GM12865 (cell line): ENCODE measurements at regions not wholly inside any gene's neighbourhood (a gene's known extent, or its start where the extent isn't known, plus 50 kb on each side); places are given as distances from the start of the nearest gene placed in this dataset.

Experiments
- DNase-seq: peaks from one replicate; pipeline ENCODE4 v3.0.0; 2010; ENCODE audit warnings: low read depth
- H3K4me3 ChIP-seq: 2 replicates; pipeline ENCODE4 v1.5.1; 2011; ENCODE audit warnings: mild to moderate bottlenecking, low read depth, low read length, control low read depth
- TF ChIP-seq, protein P1 (sequence below): IDR thresholded peaks from 2 replicates; pipeline ENCODE4 v1.5.1; 2011; ENCODE audit warnings: low read length, control low read depth, low read depth, inconsistent platforms; ENCODE audit not compliant: insufficient read depth; ENCODE audit errors: missing control alignments

DNA sequence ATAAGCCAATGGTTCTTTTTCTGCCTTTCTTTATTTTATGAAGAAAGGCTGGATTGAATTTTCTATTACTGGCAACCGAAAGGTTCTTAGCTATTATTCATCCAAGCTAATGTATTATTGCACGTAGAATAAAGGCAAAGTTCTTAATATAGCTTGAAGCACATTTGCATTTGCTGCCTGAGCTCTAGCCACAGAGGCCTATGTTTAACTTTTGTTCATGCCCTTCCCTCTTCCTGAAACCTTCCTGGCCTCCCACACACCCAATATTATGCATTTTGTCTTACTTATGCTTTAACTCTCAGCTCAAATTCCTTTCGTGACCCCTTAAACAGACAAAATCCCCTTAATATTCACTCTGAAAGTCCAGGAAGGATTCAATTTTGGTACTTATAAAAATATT is 71.0 kb upstream of the ZNF280D start:
- H3K4me3 ChIP-seq: peak overlapping the region; percentile 23
- peak; percentile 41 for DNase-seq
- TF ChIP-seq, protein P1, sequence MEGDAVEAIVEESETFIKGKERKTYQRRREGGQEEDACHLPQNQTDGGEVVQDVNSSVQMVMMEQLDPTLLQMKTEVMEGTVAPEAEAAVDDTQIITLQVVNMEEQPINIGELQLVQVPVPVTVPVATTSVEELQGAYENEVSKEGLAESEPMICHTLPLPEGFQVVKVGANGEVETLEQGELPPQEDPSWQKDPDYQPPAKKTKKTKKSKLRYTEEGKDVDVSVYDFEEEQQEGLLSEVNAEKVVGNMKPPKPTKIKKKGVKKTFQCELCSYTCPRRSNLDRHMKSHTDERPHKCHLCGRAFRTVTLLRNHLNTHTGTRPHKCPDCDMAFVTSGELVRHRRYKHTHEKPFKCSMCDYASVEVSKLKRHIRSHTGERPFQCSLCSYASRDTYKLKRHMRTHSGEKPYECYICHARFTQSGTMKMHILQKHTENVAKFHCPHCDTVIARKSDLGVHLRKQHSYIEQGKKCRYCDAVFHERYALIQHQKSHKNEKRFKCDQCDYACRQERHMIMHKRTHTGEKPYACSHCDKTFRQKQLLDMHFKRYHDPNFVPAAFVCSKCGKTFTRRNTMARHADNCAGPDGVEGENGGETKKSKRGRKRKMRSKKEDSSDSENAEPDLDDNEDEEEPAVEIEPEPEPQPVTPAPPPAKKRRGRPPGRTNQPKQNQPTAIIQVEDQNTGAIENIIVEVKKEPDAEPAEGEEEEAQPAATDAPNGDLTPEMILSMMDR: no peak

DNA sequence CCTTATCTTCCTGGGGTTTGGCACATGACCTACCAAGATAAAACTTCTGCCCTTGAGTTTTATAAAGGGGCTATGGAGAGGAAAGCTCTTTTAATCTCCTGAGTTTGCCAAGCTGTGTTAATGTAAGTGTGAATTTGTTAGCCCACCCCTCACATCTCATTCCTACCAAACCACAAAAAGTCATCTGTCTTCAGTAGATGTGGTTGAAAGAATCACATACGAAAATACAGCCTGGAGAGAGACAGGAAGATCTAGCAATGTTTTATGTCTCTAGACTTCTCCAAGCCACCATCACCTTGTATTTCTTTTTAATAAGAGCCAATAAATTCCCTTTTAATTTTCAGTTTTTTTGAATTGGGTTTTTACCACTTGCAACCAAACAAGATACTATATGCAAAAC is 68.9 kb upstream of the ZNF280D start:
- DNase-seq: no peak
- no peak overlapping the region for H3K4me3 ChIP-seq
- TF ChIP-seq, protein P1: no peak

DNA sequence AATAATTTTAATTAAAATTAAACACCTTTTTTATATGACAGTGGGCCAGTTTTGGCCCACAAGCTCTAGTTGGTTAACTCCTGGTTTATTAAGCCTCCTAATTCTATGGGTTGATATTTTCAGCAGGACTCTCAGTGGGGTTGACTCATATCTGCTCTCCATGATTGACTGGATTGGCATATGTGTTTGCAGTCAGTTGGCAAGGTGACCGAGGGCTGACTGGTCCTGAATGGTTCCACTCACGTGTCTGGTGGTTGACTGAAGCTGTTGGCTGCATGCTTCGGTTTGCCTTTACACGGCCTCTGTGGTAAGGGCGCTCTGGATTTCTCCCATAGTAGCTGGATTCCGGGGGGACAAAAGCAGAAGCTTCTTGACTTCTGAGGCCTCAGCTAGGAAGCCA is 65.3 kb upstream of the ZNF280D start:
- no peak overlapping the region for H3K4me3 ChIP-seq
- TF ChIP-seq, protein P1: no peak
- peak; percentile 87 for DNase-seq

DNA sequence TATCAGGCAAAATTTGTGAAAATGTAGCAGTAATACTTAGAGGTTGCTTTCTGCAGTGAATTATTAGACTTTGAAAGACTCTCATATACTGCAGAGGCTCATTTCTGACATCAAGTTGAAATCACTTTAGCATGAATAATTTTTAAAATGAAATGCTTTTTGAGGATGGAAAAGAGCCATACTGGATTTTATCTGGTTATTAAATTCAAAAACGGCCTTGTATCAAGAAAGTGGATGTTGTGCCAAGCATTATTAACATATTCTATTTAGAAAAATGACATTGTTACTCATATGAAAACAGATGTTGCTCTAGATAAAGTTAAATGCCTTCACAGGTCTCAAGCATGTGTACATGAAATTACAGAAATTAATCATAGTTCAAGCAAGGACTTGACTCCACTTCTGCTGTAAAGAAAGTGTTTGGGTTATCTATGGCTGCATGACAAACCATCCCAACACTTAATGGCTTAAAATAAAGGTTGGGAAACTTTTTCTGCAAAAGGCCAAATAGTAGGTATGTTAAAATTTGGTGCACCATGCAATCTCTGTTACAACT is 64.5 kb upstream of the ZNF280D start:
- no peak for DNase-seq
- TF ChIP-seq, protein P1: no peak
- no peak overlapping the region for H3K4me3 ChIP-seq

DNA sequence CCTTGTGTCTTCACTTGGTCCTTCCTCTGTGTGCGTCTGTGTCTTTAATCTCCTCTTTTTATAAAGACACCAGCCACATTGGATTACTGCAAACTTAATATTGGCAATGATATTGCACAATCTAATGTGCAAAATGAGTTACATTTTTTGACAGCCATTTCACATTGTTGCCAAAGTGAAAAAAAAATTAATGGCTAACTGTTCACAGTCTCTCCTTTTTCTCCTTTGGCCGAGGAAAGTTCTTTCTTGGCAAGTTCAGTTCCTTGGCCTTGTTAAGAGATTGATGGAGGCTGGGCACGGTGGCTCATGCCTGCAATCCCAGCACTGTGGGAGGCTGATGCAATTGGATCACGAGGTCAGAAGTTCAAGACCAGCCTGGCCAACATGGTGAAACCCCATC is 62.2 kb upstream of the ZNF280D start:
- TF ChIP-seq, protein P1: no peak
- no peak for DNase-seq
- H3K4me3 ChIP-seq: no peak overlapping the region

DNA sequence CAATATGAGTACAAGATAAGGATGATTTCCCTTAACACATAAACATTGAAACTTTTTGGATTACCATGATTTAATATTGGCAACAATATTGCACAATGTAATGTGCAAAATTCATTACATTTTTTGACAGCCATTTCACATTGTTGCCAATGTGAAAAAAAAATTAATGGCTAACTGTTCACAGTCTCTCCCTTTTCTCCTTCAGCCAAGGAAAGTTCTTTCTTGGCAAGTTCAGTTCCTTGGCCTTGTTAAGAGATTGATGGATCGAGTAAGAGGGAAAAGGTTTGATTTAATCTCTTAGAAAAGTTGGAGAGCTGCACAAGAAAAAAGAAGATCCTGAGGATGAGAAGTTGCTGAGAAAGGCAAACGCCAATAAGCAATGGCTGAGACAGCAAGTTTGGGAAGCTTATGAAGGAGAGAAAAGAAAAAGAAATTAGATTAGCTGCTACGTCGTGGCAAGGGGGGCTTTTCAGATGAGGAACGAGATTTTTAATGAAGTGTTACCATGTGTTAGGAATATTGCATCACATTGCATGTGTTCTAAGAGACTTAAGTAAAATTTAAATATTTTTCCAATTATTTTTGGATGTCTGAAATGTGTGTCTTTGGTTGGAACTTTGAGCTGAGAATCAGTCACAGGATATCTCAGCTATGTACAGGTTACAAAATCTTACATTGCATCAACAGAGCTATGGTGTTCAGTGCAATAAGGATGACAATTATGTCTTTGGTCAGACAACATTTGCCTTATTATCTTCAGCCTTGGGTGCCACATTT is 61.4 kb upstream of the ZNF280D start:
- TF ChIP-seq, protein P1: no peak
- no peak for DNase-seq
- H3K4me3 ChIP-seq: no peak overlapping the region
